Naive B cell (primary cell): ENCODE measurements at regions not wholly inside any gene's neighbourhood (a gene's known extent, or its start where the extent isn't known, plus 50 kb on each side); places are given as distances from the start of the nearest gene placed in this dataset.
"Not testable (repeated sequence)": the region's sequence is repeated elsewhere in the genome, so short reads cannot be mapped to it uniquely, and the experiment has no call there.

Experiments used
- ATAC-seq, 2 donors: fragments of 150-1000 bp; cut with Tn5 transposase; 2 replicates each; pipeline ENCODE4 v1.10.0; 2021; ENCODE audit warnings: low read depth in 2 of 2, mild to moderate bottlenecking in 2 of 2, moderate library complexity in 2 of 2
- DNase-seq: peaks from one replicate; pipeline ENCODE4 v3.0.0; 2022
- H3K27ac Mint-ChIP-seq, 6 donors: one replicate each; pipeline ENCODE4 v1.8.0; 2020 to 2022; ENCODE audit warnings: mild to moderate bottlenecking in 6 of 6, mixed read lengths in 6 of 6, moderate library complexity in 5 of 6, inconsistent platforms in 2 of 6
- H3K27me3 Mint-ChIP-seq, 3 donors: one replicate each; pipeline ENCODE4 v1.8.0; 2021 to 2022; ENCODE audit warnings: mixed read lengths in 3 of 3, mild to moderate bottlenecking in 1 of 3
- H3K36me3 Mint-ChIP-seq, 2 donors: one replicate each; pipeline ENCODE4 v1.8.0; 2020 to 2022; ENCODE audit warnings: mixed read lengths in 2 of 2, inconsistent platforms in 1 of 2, mild to moderate bottlenecking in 1 of 2
- H3K4me1 Mint-ChIP-seq, 3 donors: one replicate each; pipeline ENCODE4 v1.8.0; 2020 to 2022; ENCODE audit warnings: mixed read lengths in 3 of 3, inconsistent platforms in 1 of 3, mild to moderate bottlenecking in 1 of 3, moderate library complexity in 1 of 3
- H3K4me3 Mint-ChIP-seq, 8 donors: one replicate each; pipeline ENCODE4 v1.8.0; 2020 to 2022; ENCODE audit warnings: mild to moderate bottlenecking in 8 of 8, mixed read lengths in 8 of 8, moderate library complexity in 8 of 8, inconsistent platforms in 2 of 8
- H3K9me3 Mint-ChIP-seq, 7 donors: one replicate each; pipeline ENCODE4 v1.8.0; 2020 to 2022; ENCODE audit warnings: mixed read lengths in 7 of 7, mild to moderate bottlenecking in 5 of 7, inconsistent platforms in 2 of 7, moderate library complexity in 1 of 7

GRCh38 chr1:105272376-105272775, 1522.7 kb downstream of the AMY1C start:
- not testable (repeated sequence) for H3K4me3 Mint-ChIP-seq, H3K27ac Mint-ChIP-seq, H3K9me3 Mint-ChIP-seq, DNase-seq, H3K27me3 Mint-ChIP-seq, H3K36me3 Mint-ChIP-seq, ATAC-seq, H3K4me1 Mint-ChIP-seq

DNA sequence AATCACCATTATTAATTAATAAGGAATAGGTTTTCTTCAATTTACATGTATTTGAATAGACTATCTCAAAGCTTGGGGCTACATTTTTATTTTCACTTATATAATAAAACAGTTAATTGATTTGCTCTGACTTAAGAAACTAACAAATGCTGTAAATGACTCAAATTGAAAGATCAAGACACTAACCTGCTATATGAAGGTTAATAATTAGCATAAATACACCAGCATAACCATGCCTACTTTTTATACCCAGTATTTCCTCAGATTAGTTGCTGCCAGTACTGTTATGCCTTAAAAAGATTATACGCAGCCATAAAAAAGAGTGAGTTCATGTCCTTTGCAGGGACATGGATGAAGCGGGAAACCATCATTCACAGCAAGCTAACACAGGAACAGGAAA, 1545.1 kb downstream of the AMY1C start:
- Mint-ChIP-seq H3K27me3 (no peaks in the 10 kb centered on the region), H3K9me3 (peaks cover 0 to 19% (median 5%) of the 10 kb centered on the region in 7 donors)

GRCh38 chr1:105310063-105310462, 1560.4 kb downstream of the AMY1C start:
- no peaks in the 10 kb centered on the region for H3K27me3 Mint-ChIP-seq
- H3K27ac Mint-ChIP-seq = no peak overlapping the region
- no peaks in the 10 kb centered on the region for H3K4me1 Mint-ChIP-seq
- no peak overlapping the region for H3K4me3 Mint-ChIP-seq
- no peak for DNase-seq
- H3K9me3 Mint-ChIP-seq = peaks cover 0 to 2% (median 0%) of the 10 kb centered on the region in 7 donors
- ATAC-seq = no peak
- no peaks in the 10 kb centered on the region for H3K36me3 Mint-ChIP-seq

More for the DNA sequence above, 1545.1 kb downstream of the AMY1C start:
- DNase-seq (no peak), ATAC-seq (no peak)
- H3K36me3 Mint-ChIP-seq = no peaks in the 10 kb centered on the region
- no peaks in the 10 kb centered on the region for H3K4me1 Mint-ChIP-seq
- H3K27ac Mint-ChIP-seq = no peak overlapping the region
- H3K4me3 Mint-ChIP-seq = no peak overlapping the region

- Mint-ChIP-seq H3K27me3 (no peaks in the 10 kb centered on the region), H3K4me1 (no peaks in the 10 kb centered on the region), H3K9me3 (peaks cover 0 to 19% (median 7%) of the 10 kb centered on the region in 7 donors), H3K36me3 (no peaks in the 10 kb centered on the region), H3K27ac (no peak overlapping the region), H3K4me3 (no peak overlapping the region)
- ATAC-seq (no peak), DNase-seq (no peak)
Observed at GRCh38 chr1:105317976-105318375, 1568.3 kb downstream of the AMY1C start.

- peaks cover 0 to 4% (median 0%) of the 10 kb centered on the region in 7 donors for H3K9me3 Mint-ChIP-seq
- no peaks in the 10 kb centered on the region for H3K27me3 Mint-ChIP-seq
- H3K36me3 Mint-ChIP-seq = no peaks in the 10 kb centered on the region
- H3K27ac Mint-ChIP-seq = no peak overlapping the region
- H3K4me3 Mint-ChIP-seq = no peak overlapping the region
- ATAC-seq (no peak), DNase-seq (no peak)
- H3K4me1 Mint-ChIP-seq = no peaks in the 10 kb centered on the region
Observed at GRCh38 chr1:105326886-105327285, 1577.2 kb downstream of the AMY1C start.

DNA sequence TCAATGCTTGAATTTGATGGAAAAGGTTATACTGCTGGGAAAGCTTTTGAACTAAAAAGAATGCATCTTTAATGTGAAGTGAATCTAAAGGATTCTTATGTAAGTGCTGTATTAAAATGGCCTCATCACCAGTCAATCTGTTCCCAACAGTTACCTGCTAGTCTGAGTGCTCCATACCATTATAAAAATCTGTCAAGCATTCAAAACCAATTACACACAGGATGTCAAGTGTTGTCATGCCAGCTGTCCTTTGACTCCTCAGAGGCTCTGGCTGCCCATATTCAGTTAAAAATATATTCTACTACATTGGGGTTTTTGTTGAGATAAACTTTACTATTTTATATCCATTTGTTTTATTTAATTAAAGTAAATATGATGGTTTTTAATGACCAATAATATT, 1587.7 kb downstream of the AMY1C start:
- Mint-ChIP-seq H3K27me3 (no peaks in the 10 kb centered on the region), H3K27ac (no peak overlapping the region)
- ATAC-seq = no peak

GRCh38 chr1:105343317-105343716, 1593.6 kb downstream of the AMY1C start:
- Mint-ChIP-seq H3K9me3 (peaks cover 0 to 8% (median 5%) of the 10 kb centered on the region in 7 donors), H3K4me3 (no peak overlapping the region), H3K27ac (no peak overlapping the region), H3K4me1 (no peaks in the 10 kb centered on the region), H3K36me3 (no peaks in the 10 kb centered on the region), H3K27me3 (no peaks in the 10 kb centered on the region)
- DNase-seq (no peak), ATAC-seq (no peak)

More for the DNA sequence above, 1587.7 kb downstream of the AMY1C start:
- no peak for DNase-seq
- Mint-ChIP-seq H3K4me3 (no peak overlapping the region), H3K36me3 (no peaks in the 10 kb centered on the region), H3K4me1 (no peaks in the 10 kb centered on the region), H3K9me3 (peaks cover 0 to 4% (median 0%) of the 10 kb centered on the region in 7 donors)

DNA sequence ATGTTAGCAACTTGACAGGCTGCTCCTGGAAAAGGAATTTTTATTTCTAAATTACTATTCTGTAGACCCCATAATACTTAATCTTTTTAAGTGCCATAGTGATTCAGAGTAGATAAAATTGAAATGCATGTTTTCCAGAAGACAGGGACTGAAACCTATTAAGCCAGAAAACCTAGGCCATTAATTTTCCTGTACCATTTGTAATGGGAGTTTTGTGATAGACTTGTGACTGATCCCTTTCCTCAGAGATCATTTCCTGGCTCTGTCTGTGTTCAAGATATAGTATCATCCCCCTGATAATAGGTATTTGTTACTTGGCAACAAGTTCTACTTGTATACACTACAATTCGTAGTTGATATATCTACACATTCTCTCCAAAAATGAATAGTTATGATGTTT, 1609.8 kb downstream of the AMY1C start:
- DNase-seq (no peak), ATAC-seq (no peak)
- Mint-ChIP-seq H3K36me3 (no peaks in the 10 kb centered on the region), H3K27ac (no peak overlapping the region), H3K9me3 (peaks cover 0 to 9% (median 0%) of the 10 kb centered on the region in 7 donors), H3K4me1 (no peaks in the 10 kb centered on the region), H3K27me3 (no peaks in the 10 kb centered on the region), H3K4me3 (no peak overlapping the region)

DNA sequence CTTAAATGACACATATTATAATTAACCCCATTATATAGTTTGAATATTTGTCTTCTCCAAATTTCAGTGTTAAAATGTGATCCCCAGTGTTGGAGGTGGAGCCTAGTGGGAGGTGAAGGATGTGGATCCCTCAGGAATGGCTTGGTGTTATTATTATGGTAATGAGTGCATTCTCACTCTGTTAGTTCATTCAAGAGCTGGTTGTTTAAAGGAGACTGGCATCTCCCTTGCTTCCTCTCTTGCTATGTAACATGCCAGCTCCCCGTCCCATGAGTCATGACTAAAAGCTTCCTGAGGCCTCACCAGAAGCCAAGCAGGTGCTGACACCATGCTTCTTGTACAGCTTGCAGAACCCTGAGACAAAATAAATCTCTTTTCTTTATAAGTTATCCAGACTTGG, 1612.7 kb downstream of the AMY1C start:
- ATAC-seq (no peak), DNase-seq (no peak)
- peaks cover 0 to 5% (median 0%) of the 10 kb centered on the region in 7 donors for H3K9me3 Mint-ChIP-seq
- no peak overlapping the region for H3K27ac Mint-ChIP-seq
- no peaks in the 10 kb centered on the region for H3K36me3 Mint-ChIP-seq
- H3K4me1 Mint-ChIP-seq = no peaks in the 10 kb centered on the region
- H3K4me3 Mint-ChIP-seq = peak overlapping the region in 1 of 8 donors; percentile 39
- no peaks in the 10 kb centered on the region for H3K27me3 Mint-ChIP-seq

DNA sequence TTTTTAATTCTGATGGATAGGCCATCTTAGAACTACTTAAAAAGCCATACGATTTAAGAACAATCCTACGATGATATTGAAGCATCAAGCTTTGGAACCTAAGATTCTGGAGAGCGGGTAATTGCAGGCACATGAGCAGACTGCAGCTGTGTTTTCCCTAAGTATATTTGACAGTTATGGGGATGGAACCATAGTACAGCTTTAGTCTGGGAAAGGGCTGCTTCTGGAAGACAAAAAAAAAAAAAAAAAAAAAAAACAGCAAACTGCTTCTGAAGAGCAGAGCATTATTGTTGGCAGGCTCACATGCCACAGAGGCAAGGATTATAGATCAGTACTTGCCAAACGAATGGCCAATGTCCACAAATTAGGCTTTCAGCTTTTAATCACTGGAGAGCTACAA, 1618.7 kb downstream of the AMY1C start:
- no peak overlapping the region for H3K27ac Mint-ChIP-seq
- no peak for ATAC-seq

GRCh38 chr1:105373681-105374080, 1624.0 kb downstream of the AMY1C start:
- no peaks in the 10 kb centered on the region for H3K4me1 Mint-ChIP-seq
- H3K4me3 Mint-ChIP-seq = no peak overlapping the region
- no peak overlapping the region for H3K27ac Mint-ChIP-seq
- peaks cover 0 to 5% (median 0%) of the 10 kb centered on the region in 7 donors for H3K9me3 Mint-ChIP-seq
- no peak for ATAC-seq
- no peak for DNase-seq
- no peaks in the 10 kb centered on the region for H3K27me3 Mint-ChIP-seq
- H3K36me3 Mint-ChIP-seq = no peaks in the 10 kb centered on the region

More for the DNA sequence above, 1618.7 kb downstream of the AMY1C start:
- Mint-ChIP-seq H3K36me3 (no peaks in the 10 kb centered on the region), H3K9me3 (peaks cover 0 to 5% (median 0%) of the 10 kb centered on the region in 7 donors), H3K27me3 (no peaks in the 10 kb centered on the region), H3K4me1 (no peaks in the 10 kb centered on the region), H3K4me3 (no peak overlapping the region)
- DNase-seq = no peak

- DNase-seq (no peak), ATAC-seq (no peak)
- no peaks in the 10 kb centered on the region for H3K36me3 Mint-ChIP-seq
- no peaks in the 10 kb centered on the region for H3K4me1 Mint-ChIP-seq
- no peak overlapping the region for H3K27ac Mint-ChIP-seq
- no peaks in the 10 kb centered on the region for H3K27me3 Mint-ChIP-seq
- H3K4me3 Mint-ChIP-seq = no peak overlapping the region
- H3K9me3 Mint-ChIP-seq = peaks cover 0 to 7% (median 1%) of the 10 kb centered on the region in 7 donors
Observed at GRCh38 chr1:105386489-105386888, 1636.8 kb downstream of the AMY1C start.

- no peak overlapping the region for H3K27ac Mint-ChIP-seq
- H3K4me1 Mint-ChIP-seq = no peaks in the 10 kb centered on the region
- no peak for DNase-seq
- H3K27me3 Mint-ChIP-seq = no peaks in the 10 kb centered on the region
- H3K4me3 Mint-ChIP-seq = no peak overlapping the region
- H3K36me3 Mint-ChIP-seq = no peaks in the 10 kb centered on the region
- H3K9me3 Mint-ChIP-seq = peaks cover 0 to 20% (median 4%) of the 10 kb centered on the region in 7 donors
- ATAC-seq = no peak
Observed at GRCh38 chr1:105396001-105396400, 1646.3 kb downstream of the AMY1C start.

GRCh38 chr1:105398909-105399308, 1649.2 kb downstream of the AMY1C start:
- Mint-ChIP-seq H3K27ac (no peak overlapping the region), H3K4me3 (no peak overlapping the region), H3K36me3 (no peaks in the 10 kb centered on the region), H3K9me3 (peaks cover 0 to 11% (median 1%) of the 10 kb centered on the region in 7 donors), H3K27me3 (no peaks in the 10 kb centered on the region), H3K4me1 (no peaks in the 10 kb centered on the region)
- DNase-seq = no peak
- ATAC-seq = no peak

GRCh38 chr1:105399716-105400115, 1650.0 kb downstream of the AMY1C start:
- Mint-ChIP-seq H3K4me1 (no peaks in the 10 kb centered on the region), H3K27me3 (no peaks in the 10 kb centered on the region)

More at GRCh38 chr1:105399716-105400115, 1650.0 kb downstream of the AMY1C start:
- H3K27ac Mint-ChIP-seq = no peak overlapping the region
- no peaks in the 10 kb centered on the region for H3K36me3 Mint-ChIP-seq
- H3K9me3 Mint-ChIP-seq = peaks cover 0 to 7% (median 0%) of the 10 kb centered on the region in 7 donors
- no peak for DNase-seq
- H3K4me3 Mint-ChIP-seq = no peak overlapping the region
- no peak for ATAC-seq
